Omental fat pad (tissue), 3 donors: ENCODE measurements at regions not wholly inside any gene's neighbourhood (a gene's known extent, or its start where the extent isn't known, plus 50 kb on each side); places are given as distances from the start of the nearest gene placed in this dataset.

ENCODE experiments used
- ATAC-seq: fragments of 150-250 bp; one replicate; pipeline ENCODE4 v1.9.1; 2016; ENCODE audit warnings: mild to moderate bottlenecking, moderate library complexity; ENCODE audit not compliant: low FRiP score
- DNase-seq: peaks from one replicate; pipeline ENCODE4 v3.0.0-alpha.2; 2019; ENCODE audit warnings: low spot score
- TF ChIP-seq, protein P1 (sequence below), 3 donors: fragments of 450-650 bp; IDR thresholded peaks; one replicate each; pipeline ENCODE4 v1.5.1; 2016 to 2017; ENCODE audit warnings: antibody characterized with exemption in 3 of 3, mild to moderate bottlenecking in 3 of 3, moderate library complexity in 2 of 3

DNA sequence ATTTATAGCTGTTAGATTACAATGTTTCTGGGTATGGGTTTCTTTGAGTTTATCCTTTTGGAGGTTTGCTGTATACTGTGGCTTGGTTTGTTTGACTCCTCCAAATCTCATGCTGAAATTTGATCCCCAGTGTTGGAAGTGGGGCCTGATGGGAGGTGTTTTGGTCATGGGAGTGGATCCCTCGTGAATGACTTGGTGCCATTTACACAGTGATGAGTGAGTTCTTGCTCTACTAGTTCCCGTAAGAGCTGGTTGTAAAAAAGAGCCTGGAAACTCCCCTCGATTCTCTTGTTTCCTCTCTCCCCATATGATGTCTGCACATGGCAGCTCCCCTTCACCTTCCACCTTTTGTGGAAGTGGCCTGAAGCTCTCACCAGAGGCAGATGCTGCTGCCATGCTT, 324.1 kb downstream of the C7orf25 start:
- TF ChIP-seq, protein P1, sequence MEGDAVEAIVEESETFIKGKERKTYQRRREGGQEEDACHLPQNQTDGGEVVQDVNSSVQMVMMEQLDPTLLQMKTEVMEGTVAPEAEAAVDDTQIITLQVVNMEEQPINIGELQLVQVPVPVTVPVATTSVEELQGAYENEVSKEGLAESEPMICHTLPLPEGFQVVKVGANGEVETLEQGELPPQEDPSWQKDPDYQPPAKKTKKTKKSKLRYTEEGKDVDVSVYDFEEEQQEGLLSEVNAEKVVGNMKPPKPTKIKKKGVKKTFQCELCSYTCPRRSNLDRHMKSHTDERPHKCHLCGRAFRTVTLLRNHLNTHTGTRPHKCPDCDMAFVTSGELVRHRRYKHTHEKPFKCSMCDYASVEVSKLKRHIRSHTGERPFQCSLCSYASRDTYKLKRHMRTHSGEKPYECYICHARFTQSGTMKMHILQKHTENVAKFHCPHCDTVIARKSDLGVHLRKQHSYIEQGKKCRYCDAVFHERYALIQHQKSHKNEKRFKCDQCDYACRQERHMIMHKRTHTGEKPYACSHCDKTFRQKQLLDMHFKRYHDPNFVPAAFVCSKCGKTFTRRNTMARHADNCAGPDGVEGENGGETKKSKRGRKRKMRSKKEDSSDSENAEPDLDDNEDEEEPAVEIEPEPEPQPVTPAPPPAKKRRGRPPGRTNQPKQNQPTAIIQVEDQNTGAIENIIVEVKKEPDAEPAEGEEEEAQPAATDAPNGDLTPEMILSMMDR (IDR thresholded peaks at IDR 0.05) = no peak
- no peak for ATAC-seq
- no peak for DNase-seq

DNA sequence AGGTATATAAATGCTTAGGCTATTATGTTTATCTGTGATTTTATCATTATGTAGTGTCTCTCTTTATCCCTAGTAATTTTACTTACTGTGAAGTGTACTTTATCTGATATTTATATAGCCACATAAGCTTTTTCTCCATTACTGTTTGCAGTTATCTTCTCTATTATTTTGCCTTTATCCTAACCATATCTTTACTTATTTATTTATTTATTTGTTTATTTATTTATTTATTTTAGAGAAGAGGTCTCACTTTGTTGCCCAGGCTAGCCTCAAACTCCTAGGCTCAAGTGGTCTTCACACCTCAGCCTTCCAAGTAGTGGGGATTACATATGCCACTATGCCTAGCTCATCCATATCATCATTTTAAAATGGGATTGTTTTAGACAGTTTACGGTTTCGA, 331.8 kb downstream of the C7orf25 start:
- TF ChIP-seq, protein P1 (IDR thresholded peaks at IDR 0.05) = no peak
- ATAC-seq (no peak), DNase-seq (no peak)

DNA sequence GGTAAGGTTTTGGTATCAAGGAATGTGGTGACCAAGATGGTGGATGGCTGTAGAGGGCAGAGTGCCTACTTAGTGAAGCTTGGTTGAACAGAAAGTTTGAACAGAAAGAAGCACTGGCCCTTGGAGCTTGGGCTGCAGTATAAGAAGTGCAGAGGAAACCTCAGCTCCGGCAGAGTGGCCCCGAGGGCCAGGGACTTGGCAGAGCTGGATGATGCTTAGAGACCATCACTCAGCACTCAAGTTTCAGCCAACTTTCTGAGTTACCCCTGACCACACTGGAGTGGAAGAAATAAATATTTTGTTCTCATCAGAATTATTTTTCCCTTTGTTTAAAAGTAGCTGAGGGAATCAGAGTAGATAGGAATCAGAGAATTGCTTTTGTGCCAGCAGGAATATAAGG, 336.7 kb downstream of the C7orf25 start:
- no peak for DNase-seq
- TF ChIP-seq, protein P1 (IDR thresholded peaks at IDR 0.05) = no peak
- ATAC-seq = no peak

DNA sequence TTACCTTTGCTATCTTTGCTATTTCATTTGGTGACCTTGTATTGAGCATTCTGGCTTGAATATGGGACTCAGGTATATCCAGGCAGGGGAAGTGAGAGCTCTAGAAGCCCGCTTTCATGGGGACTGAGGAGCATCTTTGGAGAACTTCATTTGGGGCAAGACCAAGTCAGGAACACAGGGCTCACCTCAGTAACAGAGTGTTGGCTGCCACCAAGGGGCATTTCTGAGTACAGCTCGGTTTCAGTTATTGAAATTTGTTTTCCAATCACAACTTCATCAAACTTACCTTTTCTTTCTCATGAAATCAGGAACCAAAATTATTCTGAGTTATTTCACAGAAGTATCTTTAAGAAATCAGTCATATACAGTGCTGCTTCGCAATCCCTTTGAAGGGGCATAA, 337.2 kb downstream of the C7orf25 start:
- DNase-seq (no peak), ATAC-seq (no peak)
- TF ChIP-seq, protein P1 (IDR thresholded peaks at IDR 0.05) = no peak

DNA sequence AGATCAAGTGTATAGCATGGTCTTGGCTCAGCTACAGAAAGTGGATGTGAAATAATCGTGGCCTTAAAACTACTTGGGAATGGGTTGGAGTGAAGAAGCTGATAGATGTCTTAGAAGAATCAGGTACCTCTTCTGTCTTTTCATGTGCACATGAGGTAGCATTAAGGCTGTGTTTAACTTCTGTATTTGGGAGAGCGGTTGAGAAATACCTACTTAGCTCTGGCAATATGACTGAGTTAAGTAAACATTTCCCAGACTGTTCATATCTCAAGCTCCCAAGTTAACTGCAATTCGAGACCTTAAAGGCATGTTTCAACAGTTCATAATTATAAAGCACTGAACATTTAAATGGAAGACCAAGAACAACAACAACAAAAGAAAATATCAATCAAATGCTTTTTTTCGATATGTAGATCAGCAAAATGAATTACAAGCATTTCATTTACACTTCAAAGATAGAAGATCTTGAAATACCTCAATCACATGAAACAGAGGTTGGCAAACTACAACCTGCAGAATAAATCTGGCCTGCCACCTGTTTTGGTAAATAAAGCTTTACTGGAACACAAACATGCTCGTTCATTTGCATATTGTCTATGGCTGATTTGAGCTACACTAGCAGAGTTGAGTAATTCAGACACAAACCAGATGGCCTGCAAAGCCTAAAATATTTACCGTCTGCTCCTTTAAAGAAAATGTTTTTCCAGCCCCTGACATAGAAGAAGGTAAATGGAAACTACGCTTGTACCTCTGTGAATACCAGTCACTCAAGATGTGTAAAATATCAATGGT, 337.1 kb upstream of the GLI3 start:
- TF ChIP-seq, protein P1 (IDR thresholded peaks at IDR 0.05) = no peak
- DNase-seq (no peak), ATAC-seq (peak; percentile 64)

DNA sequence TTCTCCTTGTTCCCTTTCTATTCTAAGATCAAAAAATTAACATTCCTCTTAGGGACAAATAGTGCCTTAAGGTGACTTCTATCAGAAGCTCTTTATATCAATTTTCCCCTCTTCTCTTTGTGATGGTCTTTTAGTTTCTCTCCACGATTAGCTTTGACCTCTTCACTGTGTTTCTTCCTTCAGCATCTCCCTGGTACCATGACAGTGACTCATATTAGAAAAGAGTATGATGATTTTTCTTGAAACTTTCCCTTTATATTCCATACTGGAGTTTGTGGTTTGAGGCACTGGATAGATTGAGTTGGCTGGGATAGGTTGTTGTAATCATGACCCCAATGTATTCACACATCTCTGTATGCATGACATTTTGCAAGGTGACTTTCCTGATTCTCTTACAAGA, 335.6 kb upstream of the GLI3 start:
- ATAC-seq (no peak), DNase-seq (no peak)
- TF ChIP-seq, protein P1 (IDR thresholded peaks at IDR 0.05) = no peak

DNA sequence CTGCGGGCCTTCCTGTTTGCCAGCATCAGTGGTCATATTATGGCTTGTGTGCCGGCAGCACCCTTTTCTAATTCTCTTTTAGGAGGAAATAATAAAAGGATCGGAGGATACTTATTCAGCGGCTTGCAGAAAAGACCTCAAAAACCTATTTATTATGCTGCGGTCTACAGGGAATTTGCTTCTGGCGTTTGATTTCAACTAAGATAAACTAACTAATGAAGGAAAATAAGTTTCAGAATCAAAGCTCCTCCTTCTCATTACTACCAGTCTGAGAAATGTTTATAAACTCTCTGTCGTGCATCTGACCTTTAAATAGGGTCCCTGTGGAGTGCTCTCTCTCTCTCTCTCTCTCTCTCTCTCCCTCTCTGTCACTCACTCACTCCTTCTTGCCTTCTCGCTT, 335.0 kb upstream of the GLI3 start:
- DNase-seq = no peak
- TF ChIP-seq, protein P1 (IDR thresholded peaks at IDR 0.05) = no peak
- no peak for ATAC-seq
